NB4 (cell line): ENCODE measurements at regions not wholly inside any gene's neighbourhood (a gene's known extent, or its start where the extent isn't known, plus 50 kb on each side); places are given as distances from the start of the nearest gene placed in this dataset.

Experiments used
- POLR2A ChIP-seq: IDR thresholded peaks from 2 replicates; pipeline ENCODE4 v1.6.1; 2011; ENCODE audit warnings: mild to moderate bottlenecking; ENCODE audit not compliant: insufficient read length; ENCODE audit errors: extremely low read depth
- TF ChIP-seq, protein P1 (sequence below): IDR thresholded peaks from one replicate; pipeline ENCODE4 v1.5.1; 2012; ENCODE audit warnings: low read depth, low read length

GRCh38 chr12:107525719-107526554 is 159.7 kb upstream of the PWP1 start:
- no peak for TF ChIP-seq POLR2A
- TF ChIP-seq, protein P1, sequence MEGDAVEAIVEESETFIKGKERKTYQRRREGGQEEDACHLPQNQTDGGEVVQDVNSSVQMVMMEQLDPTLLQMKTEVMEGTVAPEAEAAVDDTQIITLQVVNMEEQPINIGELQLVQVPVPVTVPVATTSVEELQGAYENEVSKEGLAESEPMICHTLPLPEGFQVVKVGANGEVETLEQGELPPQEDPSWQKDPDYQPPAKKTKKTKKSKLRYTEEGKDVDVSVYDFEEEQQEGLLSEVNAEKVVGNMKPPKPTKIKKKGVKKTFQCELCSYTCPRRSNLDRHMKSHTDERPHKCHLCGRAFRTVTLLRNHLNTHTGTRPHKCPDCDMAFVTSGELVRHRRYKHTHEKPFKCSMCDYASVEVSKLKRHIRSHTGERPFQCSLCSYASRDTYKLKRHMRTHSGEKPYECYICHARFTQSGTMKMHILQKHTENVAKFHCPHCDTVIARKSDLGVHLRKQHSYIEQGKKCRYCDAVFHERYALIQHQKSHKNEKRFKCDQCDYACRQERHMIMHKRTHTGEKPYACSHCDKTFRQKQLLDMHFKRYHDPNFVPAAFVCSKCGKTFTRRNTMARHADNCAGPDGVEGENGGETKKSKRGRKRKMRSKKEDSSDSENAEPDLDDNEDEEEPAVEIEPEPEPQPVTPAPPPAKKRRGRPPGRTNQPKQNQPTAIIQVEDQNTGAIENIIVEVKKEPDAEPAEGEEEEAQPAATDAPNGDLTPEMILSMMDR: no peak
